ENCODE measurements at regions not wholly inside any gene's neighbourhood (a gene's known extent, or its start where the extent isn't known, plus 50 kb on each side); places are given as distances from the start of the nearest gene placed in this dataset.

DNA sequence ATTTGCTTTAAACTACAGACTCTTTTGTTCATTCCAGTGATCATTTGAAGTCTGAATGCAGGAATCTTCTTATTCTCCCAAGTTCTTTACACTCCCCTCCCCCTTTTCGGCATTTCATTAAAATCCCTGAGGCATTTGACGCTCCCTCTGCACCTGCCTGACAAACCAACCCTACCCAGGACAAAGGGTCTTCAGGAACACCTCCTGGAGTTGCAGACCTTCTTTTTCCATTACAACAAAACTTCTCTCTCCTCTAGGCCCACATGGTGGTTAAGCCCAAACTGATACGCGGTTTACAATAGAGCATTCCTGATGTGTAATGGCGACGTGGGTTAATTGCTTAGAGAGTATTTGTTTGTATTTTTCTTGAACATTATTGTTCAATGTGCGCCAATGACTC is 367.4 kb downstream of the FBXO15 start:
- H3K4me2 ChIP-seq (ENCODE audit: extremely low read depth, insufficient read depth, low read length), result no peak overlapping the region
- TF ChIP-seq EZH2 (IDR thresholded peaks at IDR 0.05; ENCODE audit: low read length, missing control alignments), result no peak
- TF ChIP-seq, protein P1, sequence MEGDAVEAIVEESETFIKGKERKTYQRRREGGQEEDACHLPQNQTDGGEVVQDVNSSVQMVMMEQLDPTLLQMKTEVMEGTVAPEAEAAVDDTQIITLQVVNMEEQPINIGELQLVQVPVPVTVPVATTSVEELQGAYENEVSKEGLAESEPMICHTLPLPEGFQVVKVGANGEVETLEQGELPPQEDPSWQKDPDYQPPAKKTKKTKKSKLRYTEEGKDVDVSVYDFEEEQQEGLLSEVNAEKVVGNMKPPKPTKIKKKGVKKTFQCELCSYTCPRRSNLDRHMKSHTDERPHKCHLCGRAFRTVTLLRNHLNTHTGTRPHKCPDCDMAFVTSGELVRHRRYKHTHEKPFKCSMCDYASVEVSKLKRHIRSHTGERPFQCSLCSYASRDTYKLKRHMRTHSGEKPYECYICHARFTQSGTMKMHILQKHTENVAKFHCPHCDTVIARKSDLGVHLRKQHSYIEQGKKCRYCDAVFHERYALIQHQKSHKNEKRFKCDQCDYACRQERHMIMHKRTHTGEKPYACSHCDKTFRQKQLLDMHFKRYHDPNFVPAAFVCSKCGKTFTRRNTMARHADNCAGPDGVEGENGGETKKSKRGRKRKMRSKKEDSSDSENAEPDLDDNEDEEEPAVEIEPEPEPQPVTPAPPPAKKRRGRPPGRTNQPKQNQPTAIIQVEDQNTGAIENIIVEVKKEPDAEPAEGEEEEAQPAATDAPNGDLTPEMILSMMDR (conservative IDR thresholded peaks at IDR 0.05 in 1 of 2, IDR thresholded peaks at IDR 0.05 in 1 of 2; ENCODE audit: low read depth in 1 of 2, low read length in 2 of 2), result no peak
- H3K27me3 ChIP-seq (ENCODE audit: control insufficient read depth, insufficient read depth, low read length), result no peaks in the 10 kb centered on the region

GRCh38 chr18:73778032-73778359 is 369.6 kb downstream of the FBXO15 start:
- no peak overlapping the region for H3K4me2 ChIP-seq (ENCODE audit: extremely low read depth, insufficient read depth, low read length)
- no peaks in the 10 kb centered on the region for H3K27me3 ChIP-seq (ENCODE audit: control insufficient read depth, insufficient read depth, low read length)
- H3K27ac ChIP-seq (ENCODE audit: insufficient read depth, low read length), result no peak overlapping the region
- no peak overlapping the region for H3K9ac ChIP-seq (ENCODE audit: insufficient read depth, low read length)
- no peak overlapping the region for H2AFZ ChIP-seq (ENCODE audit: low read length)
- DNase-seq (ENCODE audit: low read depth in 2 of 2), result no peak
- no peaks in the 10 kb centered on the region for H4K20me1 ChIP-seq (ENCODE audit: control insufficient read depth, extremely low read depth, insufficient read depth, low read length)
- no peaks in the 10 kb centered on the region for H3K9me3 ChIP-seq (ENCODE audit: control insufficient read depth, insufficient read depth, low read depth, low read length)
- no peaks in the 10 kb centered on the region for H3K4me1 ChIP-seq (ENCODE audit: control insufficient read depth, extremely low read depth, insufficient read depth, low read length)
- H3K36me3 ChIP-seq (ENCODE audit: control insufficient read depth, insufficient read depth, low read length), result no peaks in the 10 kb centered on the region
- TF ChIP-seq, protein P1 (conservative IDR thresholded peaks at IDR 0.05 in 1 of 2, IDR thresholded peaks at IDR 0.05 in 1 of 2; ENCODE audit: low read depth in 1 of 2, low read length in 2 of 2), result no peak
- no peak for TF ChIP-seq EZH2 (IDR thresholded peaks at IDR 0.05; ENCODE audit: low read length, missing control alignments)
- no peak overlapping the region for H3K4me3 ChIP-seq (replicated peaks in 1 of 4; ENCODE audit: control extremely low read depth in 1 of 4, insufficient read depth in 1 of 4, low read depth in 3 of 4, low read length in 4 of 4)
- no peaks in the 10 kb centered on the region for H3K79me2 ChIP-seq (ENCODE audit: control insufficient read depth, insufficient read depth, low read length)

More for the DNA sequence above, 367.4 kb downstream of the FBXO15 start:
- Histone ChIP-seq H3K4me1 (ENCODE audit: control insufficient read depth, extremely low read depth, insufficient read depth, low read length) (no peaks in the 10 kb centered on the region), H3K27ac (ENCODE audit: insufficient read depth, low read length) (no peak overlapping the region), H3K4me3 (replicated peaks in 1 of 4; ENCODE audit: control extremely low read depth in 1 of 4, insufficient read depth in 1 of 4, low read depth in 3 of 4, low read length in 4 of 4) (no peak overlapping the region), H3K79me2 (ENCODE audit: control insufficient read depth, insufficient read depth, low read length) (no peaks in the 10 kb centered on the region), H2AFZ (ENCODE audit: low read length) (no peak overlapping the region), H3K9ac (ENCODE audit: insufficient read depth, low read length) (no peak overlapping the region), H4K20me1 (ENCODE audit: control insufficient read depth, extremely low read depth, insufficient read depth, low read length) (no peaks in the 10 kb centered on the region), H3K9me3 (ENCODE audit: control insufficient read depth, insufficient read depth, low read depth, low read length) (no peaks in the 10 kb centered on the region), H3K36me3 (ENCODE audit: control insufficient read depth, insufficient read depth, low read length) (no peaks in the 10 kb centered on the region)
- DNase-seq (ENCODE audit: low read depth in 2 of 2), result no peak

GRCh38 chr18:73777356-73778031 is 370.1 kb downstream of the FBXO15 start:
- Histone ChIP-seq H3K27me3 (ENCODE audit: control insufficient read depth, insufficient read depth, low read length) (no peaks in the 10 kb centered on the region), H3K4me3 (replicated peaks in 1 of 4; ENCODE audit: control extremely low read depth in 1 of 4, insufficient read depth in 1 of 4, low read depth in 3 of 4, low read length in 4 of 4) (no peak overlapping the region)

More at GRCh38 chr18:73777356-73778031, 370.1 kb downstream of the FBXO15 start:
- H3K27ac ChIP-seq (ENCODE audit: insufficient read depth, low read length), result no peak overlapping the region
- no peaks in the 10 kb centered on the region for H3K79me2 ChIP-seq (ENCODE audit: control insufficient read depth, insufficient read depth, low read length)
- H4K20me1 ChIP-seq (ENCODE audit: control insufficient read depth, extremely low read depth, insufficient read depth, low read length), result no peaks in the 10 kb centered on the region
- DNase-seq (ENCODE audit: low read depth in 2 of 2), result no peak
- H3K4me1 ChIP-seq (ENCODE audit: control insufficient read depth, extremely low read depth, insufficient read depth, low read length), result no peaks in the 10 kb centered on the region
- H3K9ac ChIP-seq (ENCODE audit: insufficient read depth, low read length), result no peak overlapping the region
- TF ChIP-seq, protein P1 (conservative IDR thresholded peaks at IDR 0.05 in 1 of 2, IDR thresholded peaks at IDR 0.05 in 1 of 2; ENCODE audit: low read depth in 1 of 2, low read length in 2 of 2), result no peak
- TF ChIP-seq EZH2 (IDR thresholded peaks at IDR 0.05; ENCODE audit: low read length, missing control alignments), result no peak
- no peak overlapping the region for H2AFZ ChIP-seq (ENCODE audit: low read length)
- no peaks in the 10 kb centered on the region for H3K9me3 ChIP-seq (ENCODE audit: control insufficient read depth, insufficient read depth, low read depth, low read length)
- H3K4me2 ChIP-seq (ENCODE audit: extremely low read depth, insufficient read depth, low read length), result no peak overlapping the region
- H3K36me3 ChIP-seq (ENCODE audit: control insufficient read depth, insufficient read depth, low read length), result no peaks in the 10 kb centered on the region

All from fibroblast of lung (primary cell).